Panc1 (cell line): ENCODE measurements at regions not wholly inside any gene's neighbourhood (a gene's known extent, or its start where the extent isn't known, plus 50 kb on each side); places are given as distances from the start of the nearest gene placed in this dataset.
A peak's percentile ranks its signal among the peaks of the same experiment; 100 is the strongest.

ENCODE experiments used
- ATAC-seq: fragments of 200-7000 bp; cut with Tn5 transposase; 2 replicates; pipeline ENCODE4 v1.9.1; 2020; ENCODE audit warnings: mild to moderate bottlenecking, moderate library complexity
- BruUV-seq: library from RNA; stranded (reverse); fragments of 400-500 nt; replicated peaks from 2 replicates; lab custom pipeline; 2021; lab: Mats Ljungman, UMichigan
- CTCF ChIA-PET: fragments of 300-600 bp; sonication (Branson Sonifier 250); formaldehyde crosslinking; loops from one replicate; lab custom pipeline; 2022; ENCODE audit warnings: antibody characterized with exemption; lab: Charles Lee
- POLR2A ChIA-PET: fragments of 300-600 bp; sonication (Branson Sonifier 250); formaldehyde crosslinking; loops from one replicate; lab custom pipeline; 2022; ENCODE audit warnings: antibody characterized with exemption; lab: Charles Lee
- DNase-seq: peaks from one replicate; pipeline ENCODE4 v3.0.0-alpha.2; 2010; ENCODE audit warnings: low read depth, low spot score
- H3K27ac ChIP-seq: 2 replicates; pipeline ENCODE4 v1.5.1; 2011; ENCODE audit warnings: mild to moderate bottlenecking, low read length, inconsistent platforms
- H3K27me3 ChIP-seq: fragments of 200-500 bp; sonication (Bioruptor generic); 2 replicates; pipeline ENCODE4 v1.6.0; 2014; ENCODE audit warnings: low read length, inconsistent platforms; ENCODE audit not compliant: control insufficient read depth, insufficient read depth
- H3K36me3 ChIP-seq: fragments of 200-500 bp; sonication (Bioruptor generic); 2 replicates; pipeline ENCODE4 v1.5.1; 2014; ENCODE audit warnings: inconsistent platforms, mild to moderate bottlenecking, low read length, moderate library complexity; ENCODE audit not compliant: control insufficient read depth, insufficient read depth
- H3K4me1 ChIP-seq: 2 replicates; pipeline ENCODE4 v1.5.1; 2011; ENCODE audit warnings: inconsistent platforms, mild to moderate bottlenecking, low read length, moderate library complexity; ENCODE audit not compliant: control insufficient read depth, insufficient read depth
- H3K4me3 ChIP-seq, 2 experiments: 2 replicates each; pipeline ENCODE4 v1.5.1; 2011 to 2012; ENCODE audit warnings: low read depth in 2 of 2, low read length in 2 of 2, mild to moderate bottlenecking in 2 of 2, inconsistent platforms in 1 of 2, moderate library complexity in 1 of 2
- H3K9me3 ChIP-seq: fragments of 200-500 bp; sonication (Bioruptor generic); 2 replicates; pipeline ENCODE4 v1.5.1; 2014; ENCODE audit warnings: low read depth, mild to moderate bottlenecking, inconsistent platforms, low read length, moderate library complexity; ENCODE audit not compliant: control insufficient read depth, insufficient read depth
- POLR2AphosphoS5 ChIP-seq: IDR thresholded peaks from 2 replicates; pipeline ENCODE4 v1.6.1; 2012; ENCODE audit warnings: mild to moderate bottlenecking, low read depth, low read length, moderate library complexity
- REST ChIP-seq, 2 experiments: IDR thresholded peaks; 2 replicates each; pipeline ENCODE4 v1.6.1; 2011 to 2012; ENCODE audit warnings: low read depth in 2 of 2, control low read depth in 1 of 2, low read length in 1 of 2, mild to moderate bottlenecking in 1 of 2, moderate library complexity in 1 of 2; ENCODE audit not compliant: insufficient read depth in 1 of 2
- SIN3A ChIP-seq: IDR thresholded peaks from 2 replicates; pipeline ENCODE4 v1.6.1; 2012; ENCODE audit warnings: low read depth, mild to moderate bottlenecking, low read length, moderate library complexity, borderline replicate concordance; ENCODE audit not compliant: insufficient read depth
- TCF7L2 ChIP-seq: IDR thresholded peaks from 2 replicates; pipeline ENCODE4 v1.6.1; 2011; ENCODE audit warnings: mild to moderate bottlenecking, low read depth, low read length, inconsistent platforms
- in situ Hi-C: cut with HindIII; loops from 2 replicates; pipeline ENCODE4 v1.10.0; 2016; ENCODE audit warnings: low sequenced_read_pairs, low pct_unique_long_range_greater_than_20kb
- intact Hi-C: fragments of 100-400 bp; cut with micrococcal nuclease; formaldehyde crosslinking; loops from one replicate; pipeline ENCODE4 v1.10.0; 2022; ENCODE audit not compliant: unreplicated experiment
- TF ChIP-seq, protein P1 (sequence below): fragments of 450-650 bp; IDR thresholded peaks from 2 replicates; pipeline ENCODE4 v1.5.1; 2017; ENCODE audit warnings: mild to moderate bottlenecking

DNA sequence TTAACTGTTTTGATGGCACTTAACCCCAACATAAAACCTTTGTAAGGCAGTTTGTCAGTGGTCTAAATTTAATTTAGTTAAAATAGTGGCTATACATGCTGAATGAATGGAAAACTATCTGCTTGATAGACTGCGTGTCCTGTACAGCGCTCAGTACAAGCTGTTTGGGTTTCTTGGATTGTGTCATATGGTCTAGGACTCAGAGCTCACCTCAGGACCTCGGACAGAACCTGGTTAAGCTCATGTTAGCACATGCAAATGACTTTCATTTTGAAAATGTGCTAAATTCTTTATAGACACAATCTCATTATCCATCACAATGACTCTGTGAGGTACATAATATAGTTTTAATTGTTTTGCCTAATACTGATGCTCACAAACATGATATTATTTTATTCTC is 55.7 kb upstream of the RELN start:
- intact Hi-C loops (no loop called here), in situ Hi-C loops (no loop called here)
- ATAC-seq, result no peak
- ChIA-PET POLR2A (no interaction called here), CTCF (no interaction called here)
- Histone ChIP-seq H3K9me3 (no peaks in the 10 kb centered on the region), H3K4me1 (no peaks in the 10 kb centered on the region), H3K4me3 (no peak overlapping the region), H3K27me3 (no peaks in the 10 kb centered on the region), H3K27ac (no peak overlapping the region), H3K36me3 (no peaks in the 10 kb centered on the region)
- no TSS peak for BruUV-seq
- no peak for DNase-seq
- TF ChIP-seq, protein P1, sequence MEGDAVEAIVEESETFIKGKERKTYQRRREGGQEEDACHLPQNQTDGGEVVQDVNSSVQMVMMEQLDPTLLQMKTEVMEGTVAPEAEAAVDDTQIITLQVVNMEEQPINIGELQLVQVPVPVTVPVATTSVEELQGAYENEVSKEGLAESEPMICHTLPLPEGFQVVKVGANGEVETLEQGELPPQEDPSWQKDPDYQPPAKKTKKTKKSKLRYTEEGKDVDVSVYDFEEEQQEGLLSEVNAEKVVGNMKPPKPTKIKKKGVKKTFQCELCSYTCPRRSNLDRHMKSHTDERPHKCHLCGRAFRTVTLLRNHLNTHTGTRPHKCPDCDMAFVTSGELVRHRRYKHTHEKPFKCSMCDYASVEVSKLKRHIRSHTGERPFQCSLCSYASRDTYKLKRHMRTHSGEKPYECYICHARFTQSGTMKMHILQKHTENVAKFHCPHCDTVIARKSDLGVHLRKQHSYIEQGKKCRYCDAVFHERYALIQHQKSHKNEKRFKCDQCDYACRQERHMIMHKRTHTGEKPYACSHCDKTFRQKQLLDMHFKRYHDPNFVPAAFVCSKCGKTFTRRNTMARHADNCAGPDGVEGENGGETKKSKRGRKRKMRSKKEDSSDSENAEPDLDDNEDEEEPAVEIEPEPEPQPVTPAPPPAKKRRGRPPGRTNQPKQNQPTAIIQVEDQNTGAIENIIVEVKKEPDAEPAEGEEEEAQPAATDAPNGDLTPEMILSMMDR, result no peak
- no peak for TF ChIP-seq POLR2AphosphoS5
- TF ChIP-seq REST (IDR thresholded peaks at IDR 0.05; ENCODE audit: insufficient read depth in 1 of 2, low read depth in 2 of 2, low read length in 1 of 2), result peak in 1 of 2 experiments; percentile 23; a peak in 1 of 4 replicates
- TF ChIP-seq SIN3A, result no peak

- Histone ChIP-seq H3K4me1 (no peaks in the 10 kb centered on the region), H3K36me3 (no peaks in the 10 kb centered on the region), H3K27me3 (no peaks in the 10 kb centered on the region), H3K27ac (no peak overlapping the region), H3K9me3 (no peaks in the 10 kb centered on the region), H3K4me3 (no peak overlapping the region)
- BruUV-seq, result no TSS peak
- intact Hi-C loops (no loop called here), in situ Hi-C loops (no loop called here)
- TF ChIP-seq, protein P1, result no peak
- TF ChIP-seq POLR2AphosphoS5 (no peak), TCF7L2 (no peak), REST (IDR thresholded peaks at IDR 0.05; ENCODE audit: insufficient read depth in 1 of 2, low read depth in 2 of 2, low read length in 1 of 2) (no peak), SIN3A (no peak)
- ATAC-seq (no peak), DNase-seq (no peak)
- ChIA-PET CTCF (no interaction called here), POLR2A (no interaction called here)
Measured at GRCh38 chr7:104040666-104041065, 51.2 kb upstream of the RELN start.
